Fibroblast of gingiva (primary cell): ENCODE measurements at regions not wholly inside any gene's neighbourhood (a gene's known extent, or its start where the extent isn't known, plus 50 kb on each side); places are given as distances from the start of the nearest gene placed in this dataset.
A peak's percentile ranks its signal among the peaks of the same experiment; 100 is the strongest.

Experiments used
- DNase-seq: peaks from one replicate; pipeline ENCODE4 v3.0.0-alpha.2; 2011; ENCODE audit warnings: low read depth

DNA sequence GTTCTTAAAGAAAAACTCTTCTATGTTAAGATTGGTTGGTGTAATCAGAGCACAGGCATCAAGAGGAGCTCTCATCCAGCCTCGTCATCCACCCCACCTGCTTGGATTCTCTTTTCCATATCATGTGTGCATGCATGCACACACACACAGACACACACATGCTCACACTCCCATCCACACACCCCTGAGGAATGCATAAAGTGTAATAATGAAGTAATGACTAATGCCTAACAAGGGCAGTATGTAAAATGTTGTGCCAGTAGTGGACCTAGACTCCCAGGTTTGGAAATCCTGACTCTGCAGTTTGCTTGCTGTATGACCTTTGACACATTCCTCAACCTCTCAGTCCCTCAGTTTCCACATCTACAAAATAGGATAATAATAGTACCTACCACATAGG, 280.0 kb upstream of the ANKRD55 start:
- no peak for DNase-seq

DNA sequence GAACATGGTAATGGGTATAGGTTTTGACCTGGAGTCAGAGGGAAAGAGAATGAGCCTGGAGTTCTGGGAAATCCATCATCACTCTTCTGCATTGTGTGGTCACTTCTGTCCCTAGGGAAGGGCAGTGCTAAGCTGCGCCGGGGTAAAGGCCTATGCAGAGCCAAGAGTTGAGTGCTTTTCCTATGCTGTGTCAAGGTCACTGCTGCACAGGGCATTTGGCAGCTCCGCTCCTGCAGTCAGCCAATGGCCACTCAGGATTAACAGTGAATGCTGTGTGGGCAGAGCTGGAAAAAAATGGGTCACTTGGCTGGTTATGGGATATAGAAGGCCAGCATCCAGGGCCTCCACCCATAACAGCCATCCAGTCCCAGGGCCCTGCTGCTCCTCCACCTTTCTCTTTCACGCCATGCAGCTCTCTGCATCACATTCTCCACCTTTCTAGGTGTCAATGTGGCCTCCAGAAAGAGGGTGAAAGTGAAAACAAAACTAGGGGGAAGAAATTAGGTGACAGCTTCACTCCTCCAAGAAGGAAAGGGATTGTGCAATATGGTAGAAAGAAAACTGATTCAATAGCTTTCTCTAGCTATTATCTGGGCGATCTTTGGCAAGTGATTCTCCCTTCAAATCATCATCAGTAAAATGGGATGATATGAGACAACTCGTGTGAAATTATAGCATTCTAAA, 279.3 kb upstream of the ANKRD55 start:
- peak; percentile 34 for DNase-seq

DNA sequence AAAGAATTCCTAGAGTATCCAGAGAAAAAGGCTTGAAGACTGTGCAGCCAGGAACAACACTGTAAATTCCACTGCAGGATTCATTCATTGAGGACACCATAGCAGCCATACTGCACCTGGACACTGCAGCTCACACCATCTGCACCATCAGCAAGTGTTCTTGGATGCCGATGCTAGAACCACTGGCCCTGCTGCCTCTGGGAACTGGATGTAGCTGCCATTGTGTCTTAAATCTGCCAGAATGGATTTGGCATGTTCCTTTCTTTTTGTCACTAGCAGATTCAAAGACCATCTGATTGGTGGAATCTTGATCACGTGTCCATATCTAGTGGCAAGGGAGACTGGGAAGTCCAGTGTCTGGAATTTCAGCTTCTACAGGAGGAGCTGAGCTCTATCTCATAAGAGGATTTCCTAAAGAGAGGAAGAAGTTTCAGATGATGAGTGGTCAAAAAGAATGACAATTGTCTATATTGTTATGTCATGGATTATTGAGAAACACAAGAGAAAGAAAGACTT, 278.3 kb upstream of the ANKRD55 start:
- DNase-seq: no peak

DNA sequence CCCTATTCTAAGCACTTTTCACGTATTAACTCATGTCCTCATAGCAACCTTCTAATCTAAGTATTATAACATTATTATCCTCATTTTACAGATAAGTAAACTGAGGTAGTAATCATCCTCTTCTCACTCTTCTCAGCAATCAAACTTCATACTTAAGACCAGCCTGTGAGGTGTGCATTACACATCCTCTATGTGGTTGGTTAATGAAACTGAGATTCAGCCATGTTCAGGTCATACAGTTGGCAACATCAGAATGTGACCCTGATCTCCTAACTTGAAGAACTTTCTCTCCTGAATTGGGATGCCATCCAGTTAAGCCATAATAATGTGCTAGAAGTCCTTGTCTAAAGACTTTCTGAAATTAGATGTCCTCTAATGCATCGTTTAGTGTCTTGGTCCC, 275.1 kb upstream of the ANKRD55 start:
- no peak for DNase-seq

DNA sequence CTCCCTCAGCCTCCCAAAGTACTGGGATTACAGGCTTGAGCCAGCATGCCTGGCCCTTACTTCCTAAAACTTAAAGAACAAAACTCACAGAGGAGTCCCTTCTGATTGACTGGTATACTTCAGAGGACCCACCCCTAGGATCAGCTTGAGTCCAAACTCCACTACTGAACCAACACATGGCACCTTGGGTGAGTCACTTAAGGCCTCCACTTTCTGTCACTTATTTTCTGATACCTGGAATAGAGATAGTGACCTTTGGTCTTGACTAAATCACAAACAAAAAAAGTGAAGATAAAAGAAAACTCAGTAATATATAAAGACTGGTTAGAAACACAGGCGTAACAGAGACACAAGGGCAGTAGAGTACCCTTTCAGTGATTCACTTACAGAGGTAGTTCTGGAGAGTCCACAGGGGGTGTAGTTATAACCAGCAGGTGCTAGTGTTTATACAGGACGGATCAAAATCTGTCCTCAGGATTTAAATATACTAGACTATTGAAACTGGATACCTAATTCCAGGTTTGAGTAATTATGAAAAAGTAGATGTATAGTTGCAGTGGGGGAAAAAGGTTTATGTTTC, 274.3 kb upstream of the ANKRD55 start:
- no peak for DNase-seq

DNA sequence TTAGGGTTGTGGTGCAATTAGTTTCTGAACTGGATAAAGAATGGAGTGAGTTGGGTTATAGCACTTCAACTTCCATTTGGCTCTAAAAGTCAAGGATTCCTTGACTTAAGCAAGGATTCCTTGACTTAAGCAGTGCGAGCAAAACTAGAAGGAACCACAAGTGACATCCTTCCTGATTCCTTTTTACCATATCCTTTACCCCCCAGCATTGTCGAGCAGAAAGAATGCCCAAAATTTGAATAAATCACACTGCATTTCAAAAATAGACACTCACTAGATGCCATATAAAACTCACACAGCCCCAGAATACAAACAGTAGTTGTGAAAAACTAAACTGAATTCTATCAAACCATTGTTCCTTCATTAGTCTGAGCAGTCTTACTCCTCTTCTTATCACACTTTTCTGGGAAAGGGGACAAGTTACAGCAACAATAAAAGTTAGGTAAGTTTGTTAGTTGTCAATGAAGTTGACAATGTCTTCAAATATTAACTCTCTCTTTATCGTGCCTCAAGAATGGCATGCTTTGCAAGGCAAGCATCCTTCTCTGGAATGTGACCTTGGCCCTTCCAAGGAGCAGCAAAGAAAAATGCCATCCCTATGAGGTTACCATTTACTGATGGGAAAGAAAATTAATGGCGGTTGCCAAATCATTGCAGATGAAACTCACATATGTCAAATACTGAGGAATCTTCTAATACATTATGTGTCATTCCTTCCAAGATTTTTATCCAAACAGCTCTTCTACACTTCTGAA, 273.3 kb upstream of the ANKRD55 start:
- DNase-seq: no peak

DNA sequence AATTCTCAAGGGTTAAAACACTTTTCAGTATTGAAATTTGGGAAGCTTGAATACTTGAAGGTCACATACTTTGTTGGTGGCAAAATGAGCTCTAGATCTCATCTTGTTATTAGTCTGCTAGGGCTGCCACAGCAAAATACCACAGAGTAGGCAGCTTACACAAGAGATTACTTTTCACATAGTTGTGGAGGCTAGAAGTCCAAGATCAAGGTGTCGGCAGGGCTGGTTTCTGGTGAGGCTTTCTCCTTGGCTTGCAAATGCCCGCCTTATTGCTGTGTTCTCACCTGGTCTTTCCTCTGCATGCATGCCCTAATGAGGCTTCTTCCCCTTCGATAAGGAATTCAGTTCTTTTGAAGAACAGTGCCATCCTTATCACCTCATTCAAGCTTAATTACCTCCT, 270.8 kb upstream of the ANKRD55 start:
- DNase-seq: no peak

DNA sequence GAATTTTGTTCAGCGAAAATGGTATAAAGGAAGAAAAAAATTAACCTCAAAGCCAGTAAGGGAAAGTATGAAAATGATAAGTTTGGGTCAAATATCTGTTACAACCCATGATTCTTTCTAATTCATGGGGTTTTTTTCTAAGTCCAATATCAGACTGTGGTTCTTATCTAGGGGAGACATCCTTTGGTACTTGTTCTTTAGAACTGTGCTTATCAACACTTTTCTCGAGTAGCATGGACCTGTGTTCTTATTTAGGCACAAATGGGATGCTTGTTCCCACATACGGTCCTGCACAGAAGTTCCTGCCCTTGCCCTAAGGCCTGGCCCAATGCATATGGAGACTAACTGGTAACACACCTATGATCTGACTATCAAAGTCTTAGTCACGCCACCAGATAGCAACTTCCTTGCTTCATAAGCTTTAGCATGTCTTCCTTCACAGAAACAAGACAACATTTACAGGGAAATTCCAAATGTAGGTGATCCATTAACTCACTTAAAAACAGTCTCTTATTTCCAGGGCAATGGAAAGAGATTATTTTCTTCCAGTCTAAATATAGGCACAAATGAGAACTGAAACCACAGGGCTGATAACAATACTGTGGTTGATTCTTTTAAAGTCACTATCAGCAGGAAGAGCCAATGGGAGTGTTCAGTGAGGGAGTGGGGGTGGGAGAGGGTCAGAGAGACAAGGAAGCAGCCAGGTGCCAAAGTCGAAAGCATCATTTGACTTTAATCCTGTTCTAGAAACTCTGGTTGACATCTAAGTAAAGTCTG, 268.8 kb upstream of the ANKRD55 start:
- DNase-seq: no peak

DNA sequence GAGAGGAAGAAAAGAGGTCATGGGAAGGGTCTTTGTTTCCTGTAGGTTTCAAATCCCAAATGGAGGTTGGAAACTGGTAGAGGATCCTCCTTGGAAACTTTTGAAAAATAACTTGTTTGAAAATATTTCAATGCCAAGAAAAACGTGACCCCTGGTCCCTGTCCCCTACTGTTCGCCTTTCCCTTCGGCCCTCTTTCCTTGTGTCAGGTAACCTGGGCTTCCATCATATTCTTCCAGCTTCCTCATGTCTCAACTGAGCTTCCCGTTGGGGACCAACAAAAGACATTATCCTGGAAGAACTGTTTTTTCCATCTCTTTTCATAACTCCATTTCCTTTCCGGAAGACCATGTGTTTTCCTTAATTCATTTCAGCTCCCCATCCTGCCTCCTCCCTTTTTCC, 266.8 kb upstream of the ANKRD55 start:
- no peak for DNase-seq

DNA sequence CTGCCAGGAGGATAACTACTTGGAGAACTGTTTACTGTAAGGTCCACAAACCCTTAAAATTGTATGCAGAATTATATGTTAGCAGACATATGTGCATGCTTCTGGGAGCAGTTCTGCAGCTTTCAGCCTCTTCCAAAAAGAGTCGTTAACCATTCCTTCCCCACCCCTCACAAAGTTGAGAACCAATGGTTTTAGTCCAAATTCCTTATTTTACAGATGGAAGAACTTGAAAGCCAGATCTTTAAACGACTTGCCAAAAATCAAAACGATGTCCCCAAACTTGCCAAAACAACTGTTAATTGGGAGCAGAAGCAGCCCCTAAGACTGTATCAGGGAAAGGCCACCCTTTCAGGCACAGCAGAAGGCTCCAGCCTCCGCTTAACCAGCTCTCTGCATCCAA, 266.4 kb upstream of the ANKRD55 start:
- DNase-seq: no peak

DNA sequence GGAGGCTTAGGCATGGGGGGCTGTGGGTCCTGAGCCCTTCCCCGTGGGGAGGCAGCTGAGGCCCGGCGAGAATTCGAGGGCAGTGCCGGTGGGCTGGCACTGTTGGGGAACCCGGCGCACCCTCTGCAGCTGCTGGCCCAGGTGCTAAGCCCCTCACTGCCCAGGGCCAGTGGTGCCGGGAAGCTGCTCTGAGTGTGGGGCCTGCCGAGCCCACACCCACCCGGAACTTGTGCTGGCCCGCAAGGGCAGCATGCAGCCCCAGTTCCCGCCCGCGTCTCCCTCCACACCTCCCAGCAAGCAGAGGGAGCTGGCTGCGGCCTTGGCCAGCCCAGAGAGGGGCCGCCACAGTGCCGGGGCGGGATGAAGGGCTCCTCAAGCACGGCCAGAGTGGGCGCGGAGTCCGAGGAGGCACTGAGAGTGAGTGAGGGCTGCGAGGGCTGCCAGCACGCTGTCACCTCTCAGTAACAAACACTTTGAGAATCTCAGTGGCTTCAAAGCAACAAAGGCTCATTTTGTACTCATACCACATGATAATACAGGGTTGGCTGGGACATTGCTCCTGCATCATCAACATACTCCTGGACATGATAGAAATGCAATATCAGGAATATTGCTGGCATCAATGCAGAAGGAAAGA, 265.7 kb upstream of the ANKRD55 start:
- no peak for DNase-seq

DNA sequence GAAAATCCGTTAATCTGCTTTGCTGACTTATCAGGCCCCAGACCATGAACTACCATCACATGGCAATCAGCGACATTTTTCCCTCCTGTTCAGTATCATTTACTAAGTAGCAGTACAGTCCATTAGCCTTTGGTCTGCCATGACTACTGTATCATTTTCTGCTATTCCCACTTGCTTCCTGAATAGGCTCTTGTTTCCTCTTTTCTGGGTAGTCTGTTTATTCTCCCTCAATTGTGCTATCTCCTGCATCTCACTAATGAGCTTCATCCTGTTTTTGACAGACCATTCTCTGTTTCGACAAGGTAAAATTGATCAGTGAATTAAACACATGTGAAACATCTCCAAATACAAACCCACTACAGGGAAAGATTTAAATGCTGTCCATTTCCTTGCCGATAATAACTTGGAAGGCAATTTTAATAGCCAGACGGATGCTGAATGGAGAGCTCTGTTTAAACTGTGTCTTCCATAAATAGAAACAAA, 263.5 kb upstream of the ANKRD55 start:
- DNase-seq: no peak

DNA sequence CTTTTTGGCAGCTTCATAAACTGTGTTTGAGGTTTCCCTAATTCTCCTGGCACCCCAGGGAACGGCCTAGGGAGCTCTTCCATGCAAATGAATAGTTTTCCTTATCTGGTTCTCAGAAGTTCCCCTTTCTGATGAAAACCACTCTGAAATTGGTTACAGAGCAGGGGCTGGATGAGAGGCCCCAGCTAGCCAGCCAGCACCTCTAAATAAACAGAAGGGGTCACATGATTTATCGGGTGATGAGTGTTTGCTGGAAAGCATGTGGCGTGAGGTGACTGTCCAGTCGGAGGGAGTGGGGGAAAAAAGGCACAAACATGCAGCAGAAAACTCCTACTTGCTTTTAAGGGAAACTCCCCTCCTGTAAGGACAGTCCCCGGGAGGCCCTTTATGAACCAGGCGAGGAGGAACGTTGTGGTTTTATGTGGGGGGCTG, 261.2 kb upstream of the ANKRD55 start:
- no peak for DNase-seq

DNA sequence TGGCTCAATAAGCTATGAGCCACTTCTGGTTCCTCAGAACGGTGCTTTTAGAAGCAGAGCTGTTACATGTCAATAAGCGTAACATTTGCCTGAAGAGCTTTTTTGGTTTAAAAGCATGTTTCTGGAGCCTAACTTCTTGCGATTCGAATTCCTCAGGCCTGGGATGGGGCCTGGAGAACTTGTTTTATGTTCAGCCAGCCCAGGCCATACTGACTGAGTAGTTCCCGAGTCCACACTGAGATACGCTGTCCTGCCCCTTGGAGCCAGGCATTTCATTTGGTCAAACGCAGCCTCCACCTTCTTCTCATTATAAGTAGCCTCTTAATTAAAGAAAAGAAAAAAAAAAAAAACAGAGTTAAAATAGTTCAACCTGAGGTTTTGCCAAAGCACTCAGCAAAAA, 260.6 kb upstream of the ANKRD55 start:
- DNase-seq: no peak

DNA sequence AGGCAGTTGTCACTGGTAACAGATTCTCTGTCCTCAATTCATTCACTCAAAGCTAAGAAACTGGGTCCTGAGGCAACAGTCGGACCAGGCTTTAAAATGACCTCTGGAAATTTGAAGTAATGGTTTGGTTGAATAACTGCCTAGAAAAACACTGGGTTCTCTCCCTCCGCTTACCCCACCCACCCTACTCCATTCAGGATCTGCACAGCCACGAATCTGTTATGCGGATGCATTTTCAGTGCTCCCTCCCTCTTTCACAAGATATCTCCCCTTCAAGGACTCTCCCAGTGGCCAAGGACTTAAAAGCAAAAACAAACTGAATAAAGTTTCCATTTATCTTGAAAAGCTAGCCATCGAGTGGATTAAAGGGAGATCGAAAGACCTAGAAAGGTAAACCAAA, 260.2 kb upstream of the ANKRD55 start:
- no peak for DNase-seq

DNA sequence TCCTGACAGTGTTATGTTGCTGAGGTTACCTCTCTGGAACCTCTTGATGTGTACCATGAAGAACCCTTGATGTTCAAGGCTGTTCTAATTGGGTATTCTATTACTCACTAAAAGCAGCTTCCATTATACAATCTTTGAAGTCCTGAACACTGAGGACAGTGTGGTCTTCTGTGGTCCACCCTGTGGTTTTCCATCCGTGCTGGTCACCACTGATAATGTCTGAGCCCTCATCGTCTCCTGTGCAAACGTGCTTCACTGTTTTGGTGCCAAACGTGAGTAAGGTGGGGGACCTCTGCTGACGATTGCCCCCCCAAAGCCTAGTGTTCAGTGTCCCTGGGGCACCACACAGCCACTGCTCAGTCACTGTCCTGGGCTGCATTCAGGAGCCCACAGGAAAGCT, 259.7 kb upstream of the ANKRD55 start:
- no peak for DNase-seq

DNA sequence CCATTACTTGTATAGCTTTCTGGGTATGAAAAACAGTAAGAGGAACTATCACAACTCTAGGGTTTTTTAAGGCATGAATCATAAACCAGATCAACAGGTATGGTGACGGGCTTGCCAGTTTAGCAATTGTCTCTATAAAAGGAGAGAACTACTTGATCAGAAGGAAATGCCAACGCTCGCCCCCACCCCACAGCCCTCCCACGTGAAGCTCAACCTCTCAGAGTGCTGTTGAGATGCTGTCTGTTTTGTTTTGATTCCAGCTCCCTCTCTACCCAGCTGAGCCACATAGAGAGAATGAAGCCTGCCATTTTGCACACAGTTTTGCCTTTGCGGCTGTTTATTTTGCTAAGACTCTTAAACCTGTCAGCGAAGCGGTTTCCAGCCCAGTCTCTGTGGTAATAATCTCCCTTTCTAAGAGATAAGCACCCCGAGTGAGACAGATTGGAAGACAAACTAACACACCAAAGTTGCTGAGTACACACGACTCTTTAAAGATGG, 257.9 kb upstream of the ANKRD55 start:
- no peak for DNase-seq

DNA sequence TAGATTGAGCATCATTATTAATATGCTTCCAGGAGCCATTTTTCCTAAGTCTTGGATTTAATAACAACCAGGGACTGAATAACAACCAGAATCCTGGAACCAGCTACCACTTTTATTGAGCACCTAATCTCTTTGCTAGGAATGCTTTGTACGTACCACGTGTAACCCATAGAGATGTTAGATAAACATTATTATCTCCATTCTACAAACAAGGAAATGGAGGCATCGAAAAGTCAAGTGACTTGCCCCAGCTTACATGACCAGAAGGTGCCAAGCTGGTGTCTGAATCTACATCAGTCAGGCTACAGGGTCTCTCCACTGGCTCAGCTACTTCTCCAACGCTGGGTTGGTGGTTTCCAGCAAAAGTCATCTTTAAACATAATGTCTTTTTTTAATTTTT, 256.1 kb upstream of the ANKRD55 start:
- no peak for DNase-seq

DNA sequence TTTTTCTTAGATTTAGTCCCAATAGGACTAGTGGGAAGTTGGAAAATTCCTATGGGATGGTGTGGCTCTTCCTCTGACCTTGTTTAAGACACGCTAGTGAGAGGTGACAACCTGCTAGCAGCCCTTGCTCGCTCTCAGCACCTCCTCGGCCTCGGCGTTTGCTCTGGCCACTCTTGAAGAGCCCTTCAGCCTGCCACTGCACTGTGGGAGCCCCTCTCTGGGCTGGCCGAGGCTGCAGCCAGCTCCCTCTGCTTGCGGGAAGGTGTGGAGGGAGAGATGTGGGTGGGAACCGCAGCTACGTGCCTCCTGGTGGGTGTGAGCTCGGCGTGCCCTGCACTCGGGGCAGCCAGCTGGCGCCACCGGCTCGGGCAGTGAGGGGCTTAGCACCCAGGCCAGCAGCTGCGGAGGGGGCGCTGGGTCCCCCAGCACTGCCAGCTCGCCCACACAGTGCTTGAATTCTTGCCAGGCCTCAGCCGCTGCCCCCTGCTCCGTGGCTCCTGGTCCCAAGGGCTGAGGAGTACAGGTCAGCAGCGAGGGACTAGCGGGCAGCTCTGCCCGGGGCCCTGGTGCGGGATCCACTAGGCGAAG, 254.5 kb upstream of the ANKRD55 start:
- DNase-seq: no peak

DNA sequence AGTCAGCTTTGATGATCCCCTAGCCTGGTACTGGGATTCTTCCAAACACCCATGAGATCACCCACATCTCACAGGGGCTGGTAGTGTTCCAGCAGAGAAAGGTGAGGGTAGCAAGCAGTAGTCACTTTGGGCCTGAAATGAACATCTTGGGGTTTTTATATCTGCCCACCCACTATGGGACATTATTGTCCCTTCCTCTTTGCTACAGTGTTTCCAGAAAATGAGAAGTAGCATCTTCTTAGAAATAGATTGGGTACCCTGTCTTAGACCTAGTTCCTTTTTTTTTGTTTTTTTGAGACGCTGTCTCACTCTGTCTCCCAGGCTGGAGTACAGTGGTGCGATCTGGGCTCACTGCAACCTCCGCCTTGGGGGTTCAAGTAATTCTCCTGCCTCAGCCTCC, 249.2 kb upstream of the ANKRD55 start:
- DNase-seq: no peak
